Mesendoderm (in vitro differentiated cells): ENCODE measurements at regions not wholly inside any gene's neighbourhood (a gene's known extent, or its start where the extent isn't known, plus 50 kb on each side); places are given as distances from the start of the nearest gene placed in this dataset.
A peak's percentile ranks its signal among the peaks of the same experiment; 100 is the strongest.

ENCODE experiments used
- DNase-seq: peaks from one replicate; pipeline ENCODE4 v3.0.0; 2013
- H2AK5ac ChIP-seq: 2 replicates; pipeline ENCODE4 v1.6.1; 2013; ENCODE audit warnings: low read length, inconsistent platforms
- H2BK120ac ChIP-seq: 2 replicates; pipeline ENCODE4 v1.6.1; 2013; ENCODE audit warnings: low read depth, mild to moderate bottlenecking, low read length, moderate library complexity, mixed read lengths
- H2BK15ac ChIP-seq: replicated peaks from 2 replicates; pipeline ENCODE4 v1.6.1; 2013; ENCODE audit warnings: low read depth, mild to moderate bottlenecking, moderate library complexity
- H2BK5ac ChIP-seq: 2 replicates; pipeline ENCODE4 v1.6.1; 2013; ENCODE audit warnings: low read length, inconsistent platforms
- H3K18ac ChIP-seq: 2 replicates; pipeline ENCODE4 v1.6.1; 2013; ENCODE audit warnings: mild to moderate bottlenecking, low read length, mixed read lengths
- H3K23ac ChIP-seq: one replicate; pipeline ENCODE4 v1.6.1; 2013; ENCODE audit warnings: low read length
- H3K27ac ChIP-seq: 2 replicates; pipeline ENCODE4 v1.5.1; 2013; ENCODE audit warnings: low read depth, mild to moderate bottlenecking, inconsistent platforms, low read length, moderate library complexity
- H3K27me3 ChIP-seq: 2 replicates; pipeline ENCODE4 v1.6.1; 2013; ENCODE audit warnings: low read length, control low read depth, mild to moderate bottlenecking, inconsistent platforms; ENCODE audit not compliant: insufficient read depth, poor library complexity
- H3K36me3 ChIP-seq: 2 replicates; pipeline ENCODE4 v1.6.1; 2013; ENCODE audit warnings: low read length, inconsistent platforms; ENCODE audit not compliant: control insufficient read depth, insufficient read depth
- H3K4ac ChIP-seq: one replicate; pipeline ENCODE4 v1.6.1; 2013; ENCODE audit warnings: low read depth, mild to moderate bottlenecking, low read length, moderate library complexity
- H3K4me1 ChIP-seq: 2 replicates; pipeline ENCODE4 v1.6.1; 2013; ENCODE audit warnings: low read depth, low read length, inconsistent platforms; ENCODE audit not compliant: control insufficient read depth
- H3K4me2 ChIP-seq: 2 replicates; pipeline ENCODE4 v1.6.1; 2013; ENCODE audit warnings: low read length
- H3K4me3 ChIP-seq: 2 replicates; pipeline ENCODE4 v1.5.1; 2013; ENCODE audit warnings: mild to moderate bottlenecking, low read length
- H3K56ac ChIP-seq: one replicate; pipeline ENCODE4 v1.6.1; 2013; ENCODE audit warnings: low read length
- H3K79me1 ChIP-seq: 2 replicates; pipeline ENCODE4 v1.6.1; 2013; ENCODE audit warnings: low read length, inconsistent platforms
- H3K79me2 ChIP-seq: 2 replicates; pipeline ENCODE4 v1.6.1; 2013; ENCODE audit warnings: mild to moderate bottlenecking, low read length; ENCODE audit not compliant: control insufficient read depth, insufficient read depth
- H3K9ac ChIP-seq: 2 replicates; pipeline ENCODE4 v1.6.1; 2013; ENCODE audit warnings: low read length, inconsistent platforms
- H4K5ac ChIP-seq: one replicate; pipeline ENCODE4 v1.6.1; 2013; ENCODE audit warnings: low read length
- H4K8ac ChIP-seq: one replicate; pipeline ENCODE4 v1.6.1; 2013; ENCODE audit warnings: low read depth, mild to moderate bottlenecking, control low read depth, low read length, moderate library complexity
- WGBS: extraction: QIAGEN DNeasy Blood & Tissue Kit; methylation state at CpG from one replicate; pipeline ENCODE4 v1.1.7; 2013; ENCODE audit warnings: low lambda C conversion rate, missing lambda C conversion rate; ENCODE audit not compliant: insufficient coverage; ENCODE audit errors: extremely low coverage; 5-methylcytosine and 5-hydroxymethylcytosine counted together

GRCh38 chr18:67589325-67589724 lies 72.8 kb upstream of the DSEL start:
- peaks cover 7% of the 10 kb centered on the region for H3K4me1 ChIP-seq
- WGBS, result no CpG with 5 or more reads among the region's 3 CpGs
- H2BK15ac ChIP-seq, result peak overlapping the region; percentile 74
- H3K27ac ChIP-seq, result no peak overlapping the region
- no peaks in the 10 kb centered on the region for H3K79me1 ChIP-seq
- H3K18ac ChIP-seq, result no peak overlapping the region
- no peak overlapping the region for H3K9ac ChIP-seq
- H3K56ac ChIP-seq, result no peak overlapping the region
- no peak overlapping the region for H2BK120ac ChIP-seq
- no peak overlapping the region for H3K23ac ChIP-seq
- no peak overlapping the region for H2BK5ac ChIP-seq
- H2AK5ac ChIP-seq, result no peak overlapping the region
- H3K27me3 ChIP-seq, result no peaks in the 10 kb centered on the region
- H3K36me3 ChIP-seq, result no peaks in the 10 kb centered on the region
- H3K4me3 ChIP-seq, result no peak overlapping the region
- DNase-seq, result no peak
- no peaks in the 10 kb centered on the region for H3K79me2 ChIP-seq
- H4K8ac ChIP-seq, result no peak overlapping the region
- H3K4me2 ChIP-seq, result no peak overlapping the region
- H3K4ac ChIP-seq, result no peak overlapping the region
- no peak overlapping the region for H4K5ac ChIP-seq

DNA sequence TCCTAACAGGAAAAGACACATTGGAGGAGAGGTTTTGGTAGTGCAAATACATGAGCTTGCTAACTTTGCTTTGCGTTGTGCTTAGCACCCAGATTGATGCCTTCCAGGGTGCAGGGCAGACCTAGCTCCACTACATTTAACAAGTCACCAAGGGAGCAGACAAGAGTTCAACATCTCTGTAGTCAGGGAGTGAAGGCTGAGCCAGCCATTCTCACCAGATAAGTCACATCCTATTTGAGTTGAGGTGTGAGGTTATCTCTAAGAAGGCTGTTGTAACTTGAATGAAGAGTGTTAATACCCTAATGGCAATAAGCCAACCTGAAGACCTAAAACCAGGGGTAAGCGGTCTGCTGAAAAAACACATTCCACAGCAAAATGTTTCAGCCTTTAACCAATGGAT lies 69.6 kb upstream of the DSEL start:
- no peaks in the 10 kb centered on the region for H3K27me3 ChIP-seq
- no peak overlapping the region for H2BK5ac ChIP-seq
- no peaks in the 10 kb centered on the region for H3K36me3 ChIP-seq
- no peak overlapping the region for H4K5ac ChIP-seq
- H3K4me1 ChIP-seq, result peaks cover 6% of the 10 kb centered on the region
- WGBS, result no CpG with 5 or more reads among the region's 2 CpGs
- H2BK120ac ChIP-seq, result no peak overlapping the region
- no peak overlapping the region for H3K4me3 ChIP-seq
- no peaks in the 10 kb centered on the region for H3K79me1 ChIP-seq
- no peak overlapping the region for H3K4me2 ChIP-seq
- no peak overlapping the region for H2BK15ac ChIP-seq
- H2AK5ac ChIP-seq, result no peak overlapping the region
- no peak overlapping the region for H3K18ac ChIP-seq
- no peak overlapping the region for H3K27ac ChIP-seq
- no peak overlapping the region for H3K4ac ChIP-seq
- H3K23ac ChIP-seq, result no peak overlapping the region
- peak; percentile 89 for DNase-seq
- H3K79me2 ChIP-seq, result no peaks in the 10 kb centered on the region
- H4K8ac ChIP-seq, result no peak overlapping the region
- peak overlapping the region; percentile 43 for H3K56ac ChIP-seq
- no peak overlapping the region for H3K9ac ChIP-seq

- no peak overlapping the region for H3K18ac ChIP-seq
- no peak overlapping the region for H4K8ac ChIP-seq
- no peak overlapping the region for H3K9ac ChIP-seq
- H3K79me1 ChIP-seq, result no peaks in the 10 kb centered on the region
- no peak overlapping the region for H2AK5ac ChIP-seq
- H3K27me3 ChIP-seq, result no peaks in the 10 kb centered on the region
- WGBS, result no CpG with 5 or more reads among the region's 1 CpG
- H3K4me1 ChIP-seq, result peaks cover 6% of the 10 kb centered on the region
- no peak overlapping the region for H3K4me2 ChIP-seq
- H3K79me2 ChIP-seq, result no peaks in the 10 kb centered on the region
- H2BK120ac ChIP-seq, result no peak overlapping the region
- no peak for DNase-seq
- H4K5ac ChIP-seq, result no peak overlapping the region
- H3K23ac ChIP-seq, result no peak overlapping the region
- no peaks in the 10 kb centered on the region for H3K36me3 ChIP-seq
- no peak overlapping the region for H3K27ac ChIP-seq
- H2BK15ac ChIP-seq, result no peak overlapping the region
- H2BK5ac ChIP-seq, result no peak overlapping the region
- no peak overlapping the region for H3K4ac ChIP-seq
- H3K4me3 ChIP-seq, result no peak overlapping the region
- no peak overlapping the region for H3K56ac ChIP-seq
These were observed 67.1 kb upstream of the DSEL start for GRCh38 chr18:67583621-67584020.

GRCh38 chr18:67582488-67582887 lies 66.0 kb upstream of the DSEL start:
- WGBS, result no CpG with 5 or more reads among the region's 3 CpGs
- H3K27me3 ChIP-seq, result no peaks in the 10 kb centered on the region
- DNase-seq, result no peak
- no peak overlapping the region for H4K5ac ChIP-seq
- H2BK5ac ChIP-seq, result no peak overlapping the region
- no peak overlapping the region for H3K56ac ChIP-seq
- H3K4me2 ChIP-seq, result no peak overlapping the region
- peak overlapping the region; percentile 12 for H2BK15ac ChIP-seq
- H3K9ac ChIP-seq, result no peak overlapping the region
- no peak overlapping the region for H4K8ac ChIP-seq
- no peaks in the 10 kb centered on the region for H3K36me3 ChIP-seq
- H3K4ac ChIP-seq, result no peak overlapping the region
- H2AK5ac ChIP-seq, result no peak overlapping the region
- peak overlapping the region; percentile 23 for H3K18ac ChIP-seq
- peaks cover 3% of the 10 kb centered on the region for H3K4me1 ChIP-seq
- H3K23ac ChIP-seq, result no peak overlapping the region
- no peaks in the 10 kb centered on the region for H3K79me1 ChIP-seq
- H3K27ac ChIP-seq, result no peak overlapping the region
- no peak overlapping the region for H2BK120ac ChIP-seq
- no peaks in the 10 kb centered on the region for H3K79me2 ChIP-seq
- no peak overlapping the region for H3K4me3 ChIP-seq

- Histone ChIP-seq H2BK120ac (no peak overlapping the region), H2BK5ac (no peak overlapping the region), H3K79me1 (no peaks in the 10 kb centered on the region), H3K27ac (no peak overlapping the region), H3K9ac (no peak overlapping the region), H3K56ac (no peak overlapping the region), H3K18ac (no peak overlapping the region), H3K27me3 (no peaks in the 10 kb centered on the region), H3K4me2 (no peak overlapping the region), H3K36me3 (no peaks in the 10 kb centered on the region), H2BK15ac (no peak overlapping the region), H3K23ac (no peak overlapping the region), H4K5ac (no peak overlapping the region), H3K79me2 (no peaks in the 10 kb centered on the region), H4K8ac (no peak overlapping the region), H3K4ac (no peak overlapping the region), H3K4me3 (no peak overlapping the region), H2AK5ac (no peak overlapping the region), H3K4me1 (peaks cover 3% of the 10 kb centered on the region)
- WGBS, result no CpG with 5 or more reads among the region's 2 CpGs
- DNase-seq, result no peak
These were observed 64.7 kb upstream of the DSEL start for GRCh38 chr18:67581178-67581577.

DNA sequence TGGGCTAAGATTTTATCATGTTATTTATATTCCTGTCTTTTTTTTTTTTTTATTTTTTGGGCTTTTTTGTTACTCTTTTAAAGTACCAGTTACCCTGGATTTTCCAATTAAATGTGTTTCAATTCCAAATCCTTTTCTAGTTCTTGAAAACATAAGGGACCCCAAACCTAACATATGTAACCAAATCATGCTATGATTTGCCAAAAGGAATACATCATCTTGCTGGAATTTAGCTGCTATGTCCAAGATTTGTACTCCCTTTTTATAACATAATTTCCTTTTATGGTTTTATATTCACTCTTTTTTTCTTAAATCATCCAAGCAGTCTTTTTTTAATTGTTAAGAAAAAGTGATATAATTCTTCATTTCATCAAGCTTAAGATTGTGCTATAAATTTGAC lies 60.9 kb upstream of the DSEL start:
- no peak overlapping the region for H2BK5ac ChIP-seq
- H4K5ac ChIP-seq, result no peak overlapping the region
- no peak overlapping the region for H3K4me2 ChIP-seq
- H2BK15ac ChIP-seq, result no peak overlapping the region
- no peak overlapping the region for H3K27ac ChIP-seq
- no peak overlapping the region for H3K4ac ChIP-seq
- DNase-seq, result no peak
- no peaks in the 10 kb centered on the region for H3K27me3 ChIP-seq
- no peak overlapping the region for H3K18ac ChIP-seq
- H3K56ac ChIP-seq, result no peak overlapping the region
- no peak overlapping the region for H3K4me3 ChIP-seq
- no peak overlapping the region for H2AK5ac ChIP-seq
- H3K79me2 ChIP-seq, result no peaks in the 10 kb centered on the region
- H3K4me1 ChIP-seq, result no peaks in the 10 kb centered on the region
- H3K36me3 ChIP-seq, result no peaks in the 10 kb centered on the region
- H4K8ac ChIP-seq, result no peak overlapping the region
- no peaks in the 10 kb centered on the region for H3K79me1 ChIP-seq
- H3K9ac ChIP-seq, result no peak overlapping the region
- no peak overlapping the region for H3K23ac ChIP-seq
- no peak overlapping the region for H2BK120ac ChIP-seq
